ENCODE measurements at regions not wholly inside any gene's neighbourhood (a gene's known extent, or its start where the extent isn't known, plus 50 kb on each side); places are given as distances from the start of the nearest gene placed in this dataset.

DNA sequence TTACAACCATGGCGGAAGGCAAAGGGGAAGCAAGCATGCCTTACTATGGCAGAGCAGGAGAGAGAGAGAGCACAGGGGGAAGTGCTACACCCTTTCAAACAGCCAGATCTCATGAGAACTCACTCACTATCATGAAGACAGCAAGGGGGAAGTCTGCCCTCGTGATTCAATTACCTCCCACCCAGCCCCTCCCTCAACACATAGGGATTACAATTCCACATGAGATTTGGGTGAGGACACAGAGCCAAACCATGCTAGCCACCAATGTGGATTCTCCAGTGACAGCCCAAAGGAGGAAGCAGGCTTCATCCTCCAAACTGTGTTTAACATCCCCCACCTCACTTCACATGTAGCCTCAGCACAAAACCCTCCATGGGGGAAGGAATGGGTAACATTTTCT, 563.7 kb downstream of the CDK5RAP2 start:
- TF ChIP-seq, protein P1, sequence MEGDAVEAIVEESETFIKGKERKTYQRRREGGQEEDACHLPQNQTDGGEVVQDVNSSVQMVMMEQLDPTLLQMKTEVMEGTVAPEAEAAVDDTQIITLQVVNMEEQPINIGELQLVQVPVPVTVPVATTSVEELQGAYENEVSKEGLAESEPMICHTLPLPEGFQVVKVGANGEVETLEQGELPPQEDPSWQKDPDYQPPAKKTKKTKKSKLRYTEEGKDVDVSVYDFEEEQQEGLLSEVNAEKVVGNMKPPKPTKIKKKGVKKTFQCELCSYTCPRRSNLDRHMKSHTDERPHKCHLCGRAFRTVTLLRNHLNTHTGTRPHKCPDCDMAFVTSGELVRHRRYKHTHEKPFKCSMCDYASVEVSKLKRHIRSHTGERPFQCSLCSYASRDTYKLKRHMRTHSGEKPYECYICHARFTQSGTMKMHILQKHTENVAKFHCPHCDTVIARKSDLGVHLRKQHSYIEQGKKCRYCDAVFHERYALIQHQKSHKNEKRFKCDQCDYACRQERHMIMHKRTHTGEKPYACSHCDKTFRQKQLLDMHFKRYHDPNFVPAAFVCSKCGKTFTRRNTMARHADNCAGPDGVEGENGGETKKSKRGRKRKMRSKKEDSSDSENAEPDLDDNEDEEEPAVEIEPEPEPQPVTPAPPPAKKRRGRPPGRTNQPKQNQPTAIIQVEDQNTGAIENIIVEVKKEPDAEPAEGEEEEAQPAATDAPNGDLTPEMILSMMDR (IDR thresholded peaks at IDR 0.05; ENCODE audit: low read depth, low read length) = no peak
- TF ChIP-seq EZH2phosphoT487 (IDR thresholded peaks at IDR 0.05; ENCODE audit: low read depth) = no peak

Data from OCI-LY3 (cell line).